GM12878 (cell line): ENCODE measurements at regions not wholly inside any gene's neighbourhood (a gene's known extent, or its start where the extent isn't known, plus 50 kb on each side); places are given as distances from the start of the nearest gene placed in this dataset.

Experiments used
- EP300 ChIP-seq, 2 experiments: fragments of 150-350 bp in 1 of 2; IDR thresholded peaks; 2 replicates each; pipeline ENCODE4 v1.6.1; 2011 to 2012; ENCODE audit warnings: low read depth in 2 of 2, low read length in 2 of 2, borderline replicate concordance in 1 of 2, improper control_type of control experiment in 1 of 2, inconsistent platforms in 1 of 2; ENCODE audit not compliant: control insufficient read depth in 1 of 2
- ETV6 ChIP-seq, 2 experiments: fragments of 450-650 bp in 1 of 2; IDR thresholded peaks in 1 of 2; conservative IDR thresholded peaks in 1 of 2; 2 replicates each; pipeline ENCODE4 v1.6.1; 2014; ENCODE audit warnings: antibody characterized with exemption in 1 of 2, borderline replicate concordance in 1 of 2, low read depth in 1 of 2, mild to moderate bottlenecking in 1 of 2, moderate library complexity in 1 of 2

GRCh38 chr6:144896871-144897270 is 611.7 kb downstream of the UTRN start:
- TF ChIP-seq EP300 (IDR thresholded peaks at IDR 0.05; ENCODE audit: borderline replicate concordance in 1 of 2, control insufficient read depth in 1 of 2, low read depth in 2 of 2, low read length in 2 of 2) (no peak), ETV6 (conservative IDR thresholded peaks at IDR 0.05 in 1 of 2, IDR thresholded peaks at IDR 0.05 in 1 of 2; ENCODE audit: borderline replicate concordance in 1 of 2, low read depth in 1 of 2) (no peak)
